ENCODE measurements at regions not wholly inside any gene's neighbourhood (a gene's known extent, or its start where the extent isn't known, plus 50 kb on each side); places are given as distances from the start of the nearest gene placed in this dataset.

DNA sequence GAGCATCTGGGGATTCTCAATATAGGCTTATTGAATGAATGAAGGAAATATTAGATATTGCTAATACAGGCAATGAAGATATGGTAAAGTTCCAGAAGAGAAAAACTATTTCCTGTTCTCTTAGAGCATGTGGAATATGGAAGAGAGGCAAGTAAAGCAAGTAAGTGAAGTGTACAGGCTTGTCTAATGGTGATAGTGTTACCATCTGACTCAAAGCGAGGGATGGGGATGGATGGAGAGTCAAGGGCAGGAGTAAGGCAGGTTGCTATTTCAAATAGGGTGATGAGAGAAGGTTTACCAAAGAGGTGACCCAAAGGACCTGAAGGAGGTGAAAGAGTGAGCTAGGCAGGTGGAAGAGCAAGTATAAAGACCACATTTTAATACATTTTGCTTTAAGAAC is 55.2 kb upstream of the SLC38A11 start:
- TF ChIP-seq CTCF (IDR thresholded peaks at IDR 0.05; ENCODE audit: low read depth, low read length, poor library complexity, severe bottlenecking) (no peak), EZH2phosphoT487 (IDR thresholded peaks at IDR 0.05; ENCODE audit: borderline replicate concordance, low read length) (no peak)
